Right renal cortex interstitium (tissue), 3 donors: ENCODE measurements at regions not wholly inside any gene's neighbourhood (a gene's known extent, or its start where the extent isn't known, plus 50 kb on each side); places are given as distances from the start of the nearest gene placed in this dataset.
"Not testable (repeated sequence)": the region's sequence is repeated elsewhere in the genome, so short reads cannot be mapped to it uniquely, and the experiment has no call there.

Source experiments
- DNase-seq, 3 donors: peaks; one replicate each; pipeline ENCODE4 v3.0.0-alpha.2; 2013; ENCODE audit warnings: low read depth in 3 of 3, low spot score in 2 of 3

DNA sequence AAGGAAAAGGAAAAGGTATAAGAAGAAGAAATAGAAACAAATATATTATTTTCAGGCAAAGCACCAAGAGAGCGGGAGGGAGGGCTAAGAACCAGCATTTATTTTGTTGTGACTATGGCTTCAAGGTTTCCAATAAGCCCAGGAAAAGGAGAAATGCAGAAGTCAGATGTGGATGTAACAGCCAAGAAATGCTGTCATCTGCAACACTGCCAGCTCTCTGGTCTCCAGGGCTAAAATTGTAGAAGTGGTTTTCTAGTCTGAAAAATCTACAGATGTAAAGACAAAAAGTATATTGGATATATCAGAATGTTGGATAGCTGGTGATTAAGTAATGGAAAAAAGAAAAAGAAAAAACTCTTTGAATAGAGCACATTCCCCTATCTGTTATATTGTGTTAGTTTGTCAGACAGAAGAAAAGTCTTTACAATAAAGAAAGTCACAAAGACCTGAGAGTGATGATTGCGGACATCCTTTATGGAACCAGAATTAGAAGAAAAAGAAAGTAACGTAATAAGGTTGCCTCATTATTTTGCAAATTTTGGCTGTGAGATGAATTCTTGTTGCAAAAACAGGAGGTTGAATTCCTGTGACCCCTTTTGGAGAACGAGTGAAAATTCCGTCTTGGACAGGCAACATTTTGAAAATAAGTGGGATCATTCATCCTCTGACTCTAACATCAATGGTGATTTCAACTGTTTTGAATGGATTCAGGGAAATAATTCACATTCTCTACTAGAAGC, 938.1 kb downstream of the TTLL7 start:
- DNase-seq, result no peak

DNA sequence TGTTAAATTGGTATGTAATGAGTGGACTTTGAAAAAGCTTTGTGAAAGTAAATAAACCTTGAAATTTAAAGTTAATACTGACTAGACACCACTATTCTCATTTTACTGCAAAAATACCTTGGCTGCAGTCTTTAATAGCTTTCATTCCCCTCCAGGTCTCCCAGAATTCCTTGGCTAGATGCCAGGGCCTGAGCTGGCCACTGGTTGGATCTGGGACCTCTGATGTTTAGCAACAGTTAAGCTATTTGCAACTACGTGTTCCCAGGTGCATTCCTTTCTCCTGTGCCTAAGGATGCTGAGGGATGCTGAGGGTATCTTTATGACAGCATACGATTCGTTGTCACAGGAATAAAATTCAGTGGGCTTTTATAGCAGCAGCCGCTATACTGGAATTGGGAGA, 938.7 kb downstream of the TTLL7 start:
- no peak for DNase-seq

DNA sequence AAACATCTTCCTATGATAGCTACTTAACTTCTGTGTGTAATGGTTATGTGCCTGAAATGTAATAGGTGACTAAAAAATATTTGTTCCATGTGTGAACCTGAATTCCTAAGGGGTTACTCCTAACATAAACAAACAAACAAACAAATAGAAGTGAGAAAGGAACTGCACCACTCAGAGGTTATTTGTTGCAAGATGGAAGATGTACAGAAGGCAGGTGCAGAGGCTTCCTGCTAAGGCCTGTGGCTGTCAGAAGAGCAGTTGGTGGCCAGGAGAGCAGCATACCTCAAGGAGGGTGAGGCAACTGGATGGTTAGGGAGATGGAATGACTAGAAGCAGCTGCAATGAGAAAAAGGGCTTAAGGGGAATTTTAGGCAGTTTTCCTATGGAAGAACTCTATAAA, 940.6 kb downstream of the TTLL7 start:
- DNase-seq, result no peak

DNA sequence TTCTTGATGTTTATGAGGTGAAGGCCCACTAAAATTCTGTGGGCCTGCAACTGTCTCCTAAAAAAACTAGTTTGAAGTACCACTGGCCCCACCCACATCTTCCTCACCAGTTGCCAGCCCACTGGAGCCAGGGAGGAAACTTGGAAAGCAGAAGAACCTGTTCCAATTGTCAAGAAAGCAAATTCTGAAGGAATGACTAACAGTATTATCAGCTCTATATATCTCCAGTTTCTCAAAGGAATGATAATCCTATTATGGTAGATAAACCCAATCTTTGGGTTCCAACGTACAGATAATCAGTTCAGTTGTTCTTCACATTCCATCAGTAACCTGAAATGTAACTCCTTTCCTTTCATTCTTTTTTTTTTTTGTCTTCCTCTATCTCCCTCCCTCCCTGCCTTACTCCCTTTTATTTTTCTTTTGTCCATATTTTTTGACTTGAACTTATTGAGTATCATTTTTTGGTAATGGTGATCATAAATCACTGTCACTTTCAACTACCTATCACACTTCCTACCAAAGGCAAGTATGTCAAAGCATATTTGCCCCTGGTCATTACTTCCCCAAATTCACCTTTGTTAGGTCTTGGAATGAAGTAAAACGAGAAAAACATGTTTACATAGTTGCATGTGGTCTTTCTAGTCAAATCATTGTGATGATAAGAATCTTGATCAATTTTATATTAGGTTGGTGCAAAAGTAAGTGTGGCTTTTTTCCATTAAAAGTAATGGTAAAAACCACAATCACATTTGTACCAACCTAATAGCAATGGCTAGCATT, 943.4 kb downstream of the TTLL7 start:
- DNase-seq, result no peak

DNA sequence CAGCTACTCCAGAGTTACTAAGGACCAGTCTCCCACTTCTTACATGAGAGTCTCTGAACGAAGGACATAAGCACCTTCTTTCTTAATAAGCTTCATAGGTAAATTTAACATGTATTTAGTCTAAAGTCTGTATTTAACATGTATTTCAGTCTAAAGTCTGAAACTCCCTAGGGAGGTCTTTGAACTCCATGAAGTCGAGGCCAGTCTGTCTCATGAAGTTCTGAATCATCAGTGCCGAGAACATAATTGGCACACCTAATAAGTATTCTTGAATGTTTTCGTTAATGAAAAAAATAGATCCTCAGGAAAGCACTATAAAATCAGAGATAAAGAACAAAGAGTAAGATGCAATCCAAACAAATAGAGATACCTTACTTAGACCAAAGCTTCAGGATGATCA, 945.5 kb downstream of the TTLL7 start:
- no peak for DNase-seq

DNA sequence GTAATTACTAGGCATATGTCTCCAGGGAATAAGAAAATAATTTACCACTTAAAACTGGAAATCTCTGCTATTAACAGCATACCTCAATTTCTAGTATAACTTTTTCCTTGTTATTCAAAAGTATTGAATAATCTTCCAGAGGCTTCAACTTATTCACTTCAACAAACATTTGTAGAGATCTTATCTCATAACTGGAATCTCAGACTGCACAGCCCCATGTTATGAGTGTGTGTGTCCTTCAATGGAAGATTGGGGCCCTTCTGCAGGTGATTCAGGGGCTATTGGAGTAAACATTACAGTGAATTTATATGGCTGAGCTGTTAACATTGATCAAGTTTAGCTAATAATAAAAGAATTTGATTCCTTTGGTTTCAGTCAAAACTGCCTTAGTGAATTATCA, 946.1 kb downstream of the TTLL7 start:
- DNase-seq, result no peak

DNA sequence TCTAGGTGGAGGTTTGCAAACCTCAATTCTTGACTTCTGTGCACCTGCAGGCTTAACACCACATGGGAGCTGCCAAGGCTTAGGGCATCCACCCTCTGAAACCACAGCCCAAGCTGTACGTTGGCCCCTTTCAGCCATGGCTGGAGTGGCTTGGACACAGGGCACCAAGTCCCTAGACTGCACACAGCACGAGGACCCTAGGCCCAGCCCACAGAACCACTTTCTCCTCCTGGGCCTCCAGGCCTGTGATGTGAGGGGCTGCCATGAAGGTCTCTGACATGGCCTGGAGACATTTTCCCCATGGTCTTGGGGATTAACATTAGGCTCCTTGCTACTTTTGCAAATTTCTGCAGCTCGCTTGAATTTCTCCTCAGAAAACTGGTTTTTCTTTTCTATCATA, 947.9 kb downstream of the TTLL7 start:
- DNase-seq, result not testable (repeated sequence)

DNA sequence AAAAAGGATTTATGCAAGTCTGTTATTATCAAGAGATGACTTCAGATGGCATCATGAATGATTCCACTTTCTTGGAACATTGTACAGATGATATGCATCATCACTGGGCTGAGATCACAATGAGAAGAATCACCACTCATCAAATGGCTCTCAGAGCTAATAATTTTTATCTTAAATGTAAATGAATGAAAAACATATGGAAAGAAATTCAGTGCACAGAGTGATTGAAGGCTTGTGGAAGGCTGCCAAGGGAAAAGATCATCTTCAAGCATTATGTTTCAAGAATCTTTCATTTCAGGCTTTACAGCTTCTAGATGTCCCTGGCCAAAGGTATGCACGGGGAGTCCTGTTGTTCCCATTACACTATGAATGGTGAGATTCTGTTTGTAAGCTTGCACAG, 955.7 kb downstream of the TTLL7 start:
- no peak for DNase-seq

DNA sequence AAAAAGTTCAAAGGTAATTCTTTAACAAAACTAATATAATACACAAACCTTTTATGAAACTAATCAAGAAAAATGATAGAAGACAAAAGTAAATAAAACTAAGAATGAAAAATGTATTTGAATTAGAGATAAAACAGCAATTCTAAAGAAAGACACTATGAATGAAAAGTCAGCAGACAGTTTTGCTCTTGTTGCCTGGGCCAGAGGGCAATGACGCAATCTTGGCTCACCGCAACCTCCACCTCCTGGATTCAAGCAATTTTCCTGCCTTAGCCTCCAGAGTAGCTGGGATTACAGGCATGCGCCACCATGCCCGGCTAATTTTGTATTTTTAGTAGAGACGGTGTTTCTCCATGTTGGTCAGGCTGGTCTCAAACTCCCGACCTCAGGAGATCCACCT, 959.8 kb downstream of the TTLL7 start:
- not testable (repeated sequence) for DNase-seq

DNA sequence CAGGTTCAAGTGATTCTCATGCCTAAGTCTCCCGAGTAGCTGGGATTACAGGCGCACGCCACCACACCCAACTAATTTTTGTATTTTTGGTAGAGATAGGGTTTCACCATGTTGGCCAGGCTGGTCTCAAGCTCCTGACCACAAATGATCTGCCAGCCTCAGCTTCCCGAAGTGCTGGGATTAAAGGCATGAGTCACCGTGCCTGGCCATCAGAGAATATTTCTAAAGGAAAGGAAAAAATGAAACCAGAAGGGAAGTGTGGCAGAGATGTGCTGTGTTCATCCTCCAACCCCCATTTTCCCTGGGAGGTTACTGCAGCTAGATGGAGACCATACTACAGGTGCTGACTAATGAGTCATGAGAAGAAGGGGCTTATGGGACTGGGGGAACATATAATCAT, 964.1 kb downstream of the TTLL7 start:
- DNase-seq, result no peak

DNA sequence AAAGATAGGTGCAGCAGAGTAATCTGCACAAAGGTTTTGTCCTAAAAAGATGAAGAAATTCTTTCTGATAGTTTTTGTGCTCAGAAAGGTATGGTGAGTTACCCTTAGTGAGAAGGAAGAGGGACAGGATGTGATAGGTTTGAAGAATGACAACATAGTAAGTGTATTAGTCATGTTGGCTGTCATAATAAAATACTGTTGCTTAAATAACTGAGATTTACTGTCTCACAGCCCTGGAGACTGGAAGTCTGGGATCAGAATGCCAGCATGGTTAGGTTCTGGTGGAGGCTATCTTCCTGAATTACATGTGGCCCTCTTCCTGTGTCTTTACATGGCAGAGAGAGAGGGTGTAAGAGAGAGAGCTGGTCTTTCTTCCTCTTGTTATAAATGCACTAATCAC, 965.2 kb downstream of the TTLL7 start:
- DNase-seq, result no peak

DNA sequence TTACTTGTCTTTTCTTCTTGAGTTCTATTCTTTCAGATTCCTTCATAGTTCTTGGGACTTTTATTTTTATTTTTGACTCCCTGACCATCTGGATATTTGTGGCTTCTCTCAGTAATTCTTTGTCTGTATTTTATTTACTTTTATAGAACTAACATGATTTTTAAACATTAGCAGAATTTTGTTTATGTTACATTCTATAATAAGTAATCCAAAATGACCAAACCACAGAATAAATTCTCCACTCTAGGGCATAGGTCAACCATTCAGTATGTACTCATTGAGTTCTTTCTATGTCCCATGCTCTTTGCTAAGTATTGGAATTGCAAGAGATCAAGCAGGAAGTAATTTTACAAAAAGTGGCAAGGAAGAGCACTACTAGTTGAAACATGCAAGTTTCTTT, 969.0 kb downstream of the TTLL7 start:
- no peak for DNase-seq

DNA sequence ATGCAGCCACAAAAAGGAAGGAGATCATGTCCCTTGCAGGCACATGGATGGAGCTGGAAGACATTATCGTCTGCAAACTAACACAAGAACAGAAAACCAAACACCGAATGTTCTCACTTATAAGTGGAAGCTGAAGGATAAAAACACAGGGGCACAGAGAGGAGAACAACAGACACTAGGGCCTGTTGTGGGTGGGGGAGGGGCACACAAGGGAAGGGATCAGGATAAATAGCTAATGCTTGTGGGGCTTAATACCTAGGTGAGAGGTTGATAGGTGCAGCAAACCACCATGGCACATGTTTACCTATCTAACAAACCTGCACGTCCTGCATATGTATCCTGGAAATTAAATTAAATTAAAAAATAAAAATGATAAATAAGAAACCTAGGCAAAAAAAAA, 969.9 kb downstream of the TTLL7 start:
- no peak for DNase-seq

DNA sequence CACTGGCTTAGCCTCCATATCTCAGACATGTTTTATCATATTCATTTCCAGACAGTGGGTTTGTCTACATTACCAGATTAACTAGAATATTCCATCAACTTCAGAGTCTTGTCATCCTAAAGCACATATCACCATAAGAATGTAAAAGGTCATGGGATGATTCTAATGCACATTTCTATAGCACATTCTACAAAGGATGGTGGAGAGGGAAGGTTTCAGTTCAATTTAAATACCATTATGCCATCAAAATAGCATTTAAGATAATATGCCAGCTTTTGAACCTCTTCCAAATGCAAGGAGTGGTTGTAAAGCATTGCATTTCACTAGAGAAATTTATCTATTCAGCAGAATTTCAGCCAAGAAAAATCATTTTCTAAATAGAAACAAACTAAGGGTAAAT, 970.5 kb downstream of the TTLL7 start:
- DNase-seq, result no peak

DNA sequence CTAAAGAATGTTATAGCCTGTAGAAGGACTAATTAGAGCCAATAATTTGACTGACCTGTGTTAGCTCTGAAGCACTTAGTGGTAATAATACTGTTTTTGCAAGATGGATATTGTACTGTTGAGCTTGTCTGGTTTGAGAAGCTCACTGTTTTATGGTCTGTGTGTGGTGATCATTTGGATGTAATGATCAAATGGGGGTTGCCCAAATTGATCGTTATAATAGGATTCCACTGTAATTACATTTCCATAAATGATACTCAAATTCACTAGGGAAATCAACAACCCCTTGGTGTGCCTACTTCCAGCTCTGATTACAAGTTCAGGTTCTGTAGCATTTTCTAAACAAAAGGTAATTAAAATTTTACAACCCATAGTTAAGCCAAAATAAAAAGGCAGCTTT, 971.4 kb downstream of the TTLL7 start:
- no peak for DNase-seq

DNA sequence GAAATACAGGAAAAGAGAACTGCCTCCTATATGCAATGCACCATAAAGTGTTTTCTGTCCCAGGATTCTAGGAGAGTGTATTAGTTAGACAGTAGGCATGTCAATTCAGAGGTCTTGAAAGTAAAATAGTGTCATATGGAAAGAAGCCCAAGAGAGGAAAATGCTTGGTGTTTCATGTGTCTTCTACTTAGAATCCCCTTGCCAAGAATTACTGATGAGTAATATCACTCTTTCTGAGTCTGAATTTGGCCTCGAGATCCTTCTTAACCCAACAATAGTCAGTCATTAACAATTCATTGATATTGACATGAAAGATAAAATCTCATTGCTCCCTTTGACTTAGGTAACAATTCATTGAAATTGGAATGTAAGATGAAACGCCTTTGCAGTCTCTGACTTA, 972.2 kb downstream of the TTLL7 start:
- DNase-seq, result no peak

DNA sequence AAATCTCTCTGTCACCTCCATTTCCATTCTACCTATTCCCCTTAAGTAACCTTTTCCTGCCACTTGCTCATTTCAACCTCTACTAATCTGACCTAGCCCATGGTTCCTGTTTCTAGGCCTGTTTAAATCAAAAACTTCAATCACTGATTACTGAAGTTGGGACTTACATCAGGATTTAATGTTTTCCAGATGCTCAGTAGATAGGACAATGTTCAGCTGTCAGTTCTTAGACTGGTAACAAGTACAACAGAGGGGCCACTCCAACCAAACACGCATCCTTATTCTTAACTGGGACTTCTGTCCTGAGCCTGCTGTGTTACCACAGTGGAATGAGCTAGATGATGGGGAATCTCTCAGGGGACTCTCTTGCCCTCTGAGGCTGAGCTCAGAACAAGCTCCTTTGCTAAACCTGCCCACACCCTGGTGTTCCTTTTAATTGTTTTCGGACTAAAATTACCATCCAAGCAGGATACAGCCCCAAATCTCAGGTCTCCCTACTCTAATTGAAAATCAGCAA, 974.6 kb downstream of the TTLL7 start:
- no peak for DNase-seq

DNA sequence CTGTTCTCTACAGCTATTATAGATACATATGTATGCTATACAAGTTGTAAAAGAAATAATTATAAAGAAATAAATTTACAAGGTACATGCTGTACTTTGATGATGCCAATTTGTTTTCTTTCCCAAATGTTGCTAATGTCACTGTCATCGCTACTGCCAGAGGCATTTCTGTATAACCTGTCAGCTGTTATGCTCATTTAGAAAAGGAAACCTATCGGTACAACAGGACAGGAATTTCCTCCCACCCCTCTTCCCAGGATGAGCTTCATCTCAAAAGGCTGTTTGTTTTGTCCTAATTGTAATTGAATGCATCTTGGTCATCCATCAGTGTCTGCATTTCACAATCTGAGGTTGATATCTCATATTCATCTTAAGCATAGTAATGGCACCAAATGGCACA, 975.7 kb downstream of the TTLL7 start:
- no peak for DNase-seq

DNA sequence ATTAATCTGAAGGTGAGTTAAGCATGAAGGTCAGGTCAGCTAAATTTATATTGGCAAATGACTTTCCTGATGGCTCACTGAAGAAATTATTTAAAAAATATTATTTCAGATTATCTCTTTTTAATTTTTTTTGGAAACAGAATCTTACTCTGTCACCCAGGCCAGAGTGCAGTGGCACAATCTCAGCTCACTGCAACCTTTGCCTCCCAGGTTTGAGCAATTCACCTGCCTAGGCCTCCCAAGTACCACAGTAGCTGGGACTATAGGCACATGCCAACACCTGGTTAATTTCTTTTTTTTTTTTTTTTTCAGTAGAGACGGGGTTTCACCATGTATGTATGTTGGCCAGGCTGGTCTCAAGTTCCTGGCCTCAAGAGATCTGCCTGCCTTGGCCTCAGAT, 976.7 kb downstream of the TTLL7 start:
- DNase-seq, result no peak

DNA sequence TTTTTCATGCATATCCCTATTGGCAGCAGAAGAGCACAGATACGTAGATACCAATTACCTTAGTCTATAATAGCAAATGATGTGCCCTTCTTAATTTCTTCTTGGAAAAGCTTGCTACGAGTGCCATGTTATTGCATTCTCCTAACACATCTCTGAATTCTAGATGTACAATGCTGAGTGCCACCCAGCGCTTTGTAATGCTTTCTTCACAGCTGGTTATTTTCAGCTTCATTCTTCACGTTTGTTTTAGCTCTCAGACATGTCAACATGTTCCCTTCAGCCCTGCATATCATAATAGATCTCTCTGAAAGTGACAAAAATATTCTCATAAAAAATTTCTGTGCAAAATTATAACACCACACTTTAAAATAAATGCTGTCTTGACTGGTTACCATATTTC, 981.2 kb downstream of the TTLL7 start:
- no peak for DNase-seq

DNA sequence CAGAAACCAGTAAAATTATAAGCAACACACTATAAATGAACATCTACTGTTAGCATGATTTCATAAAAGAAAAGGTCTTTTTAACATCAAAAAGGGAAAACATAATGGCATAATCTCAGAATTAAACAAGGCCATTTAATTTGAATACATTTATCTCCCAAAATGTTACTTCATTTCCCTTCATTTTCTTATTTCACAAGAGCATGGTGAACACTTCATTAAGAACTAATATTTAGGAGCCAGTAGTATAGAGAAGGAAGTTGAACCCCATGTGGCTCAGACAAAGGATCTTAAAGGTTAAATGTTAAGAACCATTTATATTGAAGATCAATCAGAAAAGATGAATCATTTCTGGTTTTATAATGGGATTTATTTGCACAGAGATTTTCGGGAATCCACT, 981.7 kb downstream of the TTLL7 start:
- DNase-seq, result no peak

DNA sequence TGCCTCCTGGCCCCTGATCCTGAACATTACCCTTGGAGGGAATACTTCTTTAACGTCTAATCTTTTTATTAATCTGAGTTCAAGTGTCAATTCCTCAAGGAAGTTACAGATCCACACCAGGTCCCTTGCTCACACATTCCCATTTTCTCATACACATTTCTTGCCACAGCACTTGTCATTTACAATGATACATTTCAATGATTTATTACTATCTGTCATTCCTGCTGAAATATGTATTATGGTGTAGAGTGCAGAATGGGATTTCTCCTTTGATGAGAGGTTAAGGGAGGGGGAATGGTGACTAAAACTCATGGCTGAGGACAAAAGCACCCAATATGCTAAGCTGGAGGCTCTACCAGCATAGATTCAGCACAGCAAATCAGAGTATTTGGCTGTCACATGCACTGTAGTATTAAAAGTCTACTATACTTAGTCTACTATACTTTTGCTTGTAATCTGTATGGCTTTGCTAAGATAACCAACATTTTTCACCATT, 982.5 kb downstream of the TTLL7 start:
- DNase-seq, result no peak
